Calu3 (cell line): ENCODE measurements at regions not wholly inside any gene's neighbourhood (a gene's known extent, or its start where the extent isn't known, plus 50 kb on each side); places are given as distances from the start of the nearest gene placed in this dataset.

ENCODE experiments used
- BruUV-seq: library from RNA; stranded (reverse); fragments of 400-500 nt; replicated peaks from 2 replicates; lab custom pipeline; 2021; lab: Mats Ljungman, UMichigan
- CTCF ChIA-PET: fragments of 300-600 bp; sonication (Branson Sonifier 250); formaldehyde crosslinking; loops from one replicate; lab custom pipeline; 2022; ENCODE audit warnings: antibody characterized with exemption; lab: Charles Lee
- DNase-seq: peaks from one replicate; pipeline ENCODE4 v3.0.0; 2022
- H3K27ac Mint-ChIP-seq: one replicate; pipeline ENCODE4 v1.8.0; 2022; ENCODE audit warnings: mixed read lengths; ENCODE audit not compliant: unreplicated experiment
- H3K27me3 Mint-ChIP-seq: one replicate; pipeline ENCODE4 v1.8.0; 2022; ENCODE audit warnings: mixed read lengths; ENCODE audit not compliant: unreplicated experiment
- H3K36me3 Mint-ChIP-seq: one replicate; pipeline ENCODE4 v1.8.0; 2022; ENCODE audit warnings: mild to moderate bottlenecking, moderate library complexity, mixed read lengths; ENCODE audit not compliant: insufficient read depth, unreplicated experiment
- H3K4me1 Mint-ChIP-seq: one replicate; pipeline ENCODE4 v1.8.0; 2022; ENCODE audit warnings: mild to moderate bottlenecking, low read depth, mixed read lengths; ENCODE audit not compliant: unreplicated experiment
- H3K4me3 Mint-ChIP-seq: one replicate; pipeline ENCODE4 v1.8.0; 2022; ENCODE audit warnings: mild to moderate bottlenecking, low read depth, moderate library complexity, mixed read lengths; ENCODE audit not compliant: unreplicated experiment
- H3K9me3 Mint-ChIP-seq: one replicate; pipeline ENCODE4 v1.8.0; 2022; ENCODE audit warnings: low read depth, mixed read lengths; ENCODE audit not compliant: unreplicated experiment
- intact Hi-C: fragments of 100-400 bp; cut with micrococcal nuclease; formaldehyde crosslinking; loops from one replicate; pipeline ENCODE4 v1.10.0; 2022; ENCODE audit not compliant: unreplicated experiment
- TF ChIP-seq, protein P1 (sequence below): fragments of 200-600 bp; IDR thresholded peaks from one replicate; pipeline ENCODE4 v1.8.0; 2022; ENCODE audit warnings: antibody characterized with exemption; ENCODE audit not compliant: unreplicated experiment

DNA sequence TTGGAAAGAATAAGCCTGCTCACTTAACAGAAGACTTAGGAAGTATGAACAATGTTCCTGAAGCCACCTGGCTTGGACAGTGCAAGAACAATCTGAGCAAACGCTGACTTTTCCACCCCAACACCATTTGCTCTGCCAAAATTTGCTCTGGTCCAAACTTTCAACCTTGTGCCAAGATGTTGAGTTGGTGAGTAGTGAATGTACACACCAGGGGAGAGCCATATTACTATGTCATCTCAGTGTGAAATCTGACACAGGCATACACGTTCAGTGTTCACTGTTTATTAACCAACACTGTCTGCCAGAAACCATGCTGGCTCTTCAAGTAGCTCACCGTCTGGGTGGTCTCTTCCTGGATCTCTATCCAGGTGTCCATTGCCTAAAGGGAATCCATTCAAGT is 152.9 kb upstream of the LPP start:
- no peak overlapping the region for H3K4me3 Mint-ChIP-seq
- peaks cover 5% of the 10 kb centered on the region for H3K36me3 Mint-ChIP-seq
- peaks cover 51% of the 10 kb centered on the region for H3K4me1 Mint-ChIP-seq
- no peak for DNase-seq
- TF ChIP-seq, protein P1, sequence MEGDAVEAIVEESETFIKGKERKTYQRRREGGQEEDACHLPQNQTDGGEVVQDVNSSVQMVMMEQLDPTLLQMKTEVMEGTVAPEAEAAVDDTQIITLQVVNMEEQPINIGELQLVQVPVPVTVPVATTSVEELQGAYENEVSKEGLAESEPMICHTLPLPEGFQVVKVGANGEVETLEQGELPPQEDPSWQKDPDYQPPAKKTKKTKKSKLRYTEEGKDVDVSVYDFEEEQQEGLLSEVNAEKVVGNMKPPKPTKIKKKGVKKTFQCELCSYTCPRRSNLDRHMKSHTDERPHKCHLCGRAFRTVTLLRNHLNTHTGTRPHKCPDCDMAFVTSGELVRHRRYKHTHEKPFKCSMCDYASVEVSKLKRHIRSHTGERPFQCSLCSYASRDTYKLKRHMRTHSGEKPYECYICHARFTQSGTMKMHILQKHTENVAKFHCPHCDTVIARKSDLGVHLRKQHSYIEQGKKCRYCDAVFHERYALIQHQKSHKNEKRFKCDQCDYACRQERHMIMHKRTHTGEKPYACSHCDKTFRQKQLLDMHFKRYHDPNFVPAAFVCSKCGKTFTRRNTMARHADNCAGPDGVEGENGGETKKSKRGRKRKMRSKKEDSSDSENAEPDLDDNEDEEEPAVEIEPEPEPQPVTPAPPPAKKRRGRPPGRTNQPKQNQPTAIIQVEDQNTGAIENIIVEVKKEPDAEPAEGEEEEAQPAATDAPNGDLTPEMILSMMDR: no peak
- no peaks in the 10 kb centered on the region for H3K27me3 Mint-ChIP-seq
- H3K27ac Mint-ChIP-seq: no peak overlapping the region
- intact Hi-C loops: no loop called here
- CTCF ChIA-PET: no interaction called here
- no peaks in the 10 kb centered on the region for H3K9me3 Mint-ChIP-seq
- BruUV-seq: no TSS peak

DNA sequence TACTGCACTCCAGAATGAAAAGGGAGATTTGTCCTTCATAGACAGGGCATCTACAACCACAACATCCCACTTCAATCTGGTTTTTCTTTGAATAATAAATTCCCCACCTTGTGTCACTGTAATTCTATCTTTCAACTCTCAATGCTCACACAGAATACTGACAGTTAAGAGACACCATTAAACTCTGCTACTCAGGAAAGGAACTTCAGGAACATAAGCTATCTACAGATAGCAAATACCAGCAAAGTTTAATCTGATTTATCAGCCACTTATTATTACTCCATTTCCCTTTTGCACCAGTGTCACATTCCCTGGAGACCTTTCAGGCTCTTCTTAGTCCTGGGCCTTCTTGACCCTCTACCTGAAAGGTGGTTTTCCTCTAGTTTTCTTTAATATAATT is 152.0 kb upstream of the LPP start:
- BruUV-seq: no TSS peak
- no peak overlapping the region for H3K27ac Mint-ChIP-seq
- TF ChIP-seq, protein P1: no peak
- no peak for DNase-seq
- peaks cover 51% of the 10 kb centered on the region for H3K4me1 Mint-ChIP-seq
- peaks cover 5% of the 10 kb centered on the region for H3K36me3 Mint-ChIP-seq
- CTCF ChIA-PET: no interaction called here
- intact Hi-C loops: no loop called here
- no peak overlapping the region for H3K4me3 Mint-ChIP-seq
- no peaks in the 10 kb centered on the region for H3K9me3 Mint-ChIP-seq
- H3K27me3 Mint-ChIP-seq: no peaks in the 10 kb centered on the region

DNA sequence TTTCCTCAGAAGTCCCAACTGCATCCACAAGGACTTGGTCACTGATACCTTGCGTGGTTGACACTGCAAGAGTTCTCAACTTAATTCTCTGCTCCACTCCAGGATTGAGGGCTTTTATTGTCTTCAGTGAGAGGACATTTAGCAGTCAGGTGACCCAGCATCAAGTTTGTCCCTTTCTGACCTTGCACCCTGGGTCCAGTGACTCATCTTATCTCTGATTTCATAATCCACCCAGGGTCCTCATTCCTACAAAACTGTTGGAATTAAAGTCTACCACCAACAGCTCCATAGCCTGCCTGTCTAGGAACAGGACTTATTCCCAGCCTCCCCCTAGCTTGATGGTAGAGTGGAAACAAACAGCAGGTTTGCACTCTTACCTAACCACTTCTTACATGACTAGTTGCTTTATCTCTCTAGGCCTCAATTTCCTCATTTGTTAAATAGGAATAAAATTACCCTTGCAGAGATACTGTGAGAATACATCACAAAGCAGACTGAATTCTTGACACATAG is 151.3 kb upstream of the LPP start:
- TF ChIP-seq, protein P1: no peak
- CTCF ChIA-PET: interaction anchor here (0.6 to 1.5 kb wide), 6 partner anchors 23 to 292 kb away, joined by 3 to 5 read pairs (median 3); no protein-coding TSS in a partner anchor
- H3K4me3 Mint-ChIP-seq: peak overlapping the region; percentile 51
- no peaks in the 10 kb centered on the region for H3K27me3 Mint-ChIP-seq
- BruUV-seq: no TSS peak
- intact Hi-C loops: loop anchor here (1.0 kb wide), 1 partner anchor 254 kb away; no protein-coding TSS in a partner anchor
- peaks cover 5% of the 10 kb centered on the region for H3K36me3 Mint-ChIP-seq
- peak overlapping the region; percentile 78 for H3K27ac Mint-ChIP-seq
- H3K4me1 Mint-ChIP-seq: peaks cover 51% of the 10 kb centered on the region
- DNase-seq: no peak
- no peaks in the 10 kb centered on the region for H3K9me3 Mint-ChIP-seq

DNA sequence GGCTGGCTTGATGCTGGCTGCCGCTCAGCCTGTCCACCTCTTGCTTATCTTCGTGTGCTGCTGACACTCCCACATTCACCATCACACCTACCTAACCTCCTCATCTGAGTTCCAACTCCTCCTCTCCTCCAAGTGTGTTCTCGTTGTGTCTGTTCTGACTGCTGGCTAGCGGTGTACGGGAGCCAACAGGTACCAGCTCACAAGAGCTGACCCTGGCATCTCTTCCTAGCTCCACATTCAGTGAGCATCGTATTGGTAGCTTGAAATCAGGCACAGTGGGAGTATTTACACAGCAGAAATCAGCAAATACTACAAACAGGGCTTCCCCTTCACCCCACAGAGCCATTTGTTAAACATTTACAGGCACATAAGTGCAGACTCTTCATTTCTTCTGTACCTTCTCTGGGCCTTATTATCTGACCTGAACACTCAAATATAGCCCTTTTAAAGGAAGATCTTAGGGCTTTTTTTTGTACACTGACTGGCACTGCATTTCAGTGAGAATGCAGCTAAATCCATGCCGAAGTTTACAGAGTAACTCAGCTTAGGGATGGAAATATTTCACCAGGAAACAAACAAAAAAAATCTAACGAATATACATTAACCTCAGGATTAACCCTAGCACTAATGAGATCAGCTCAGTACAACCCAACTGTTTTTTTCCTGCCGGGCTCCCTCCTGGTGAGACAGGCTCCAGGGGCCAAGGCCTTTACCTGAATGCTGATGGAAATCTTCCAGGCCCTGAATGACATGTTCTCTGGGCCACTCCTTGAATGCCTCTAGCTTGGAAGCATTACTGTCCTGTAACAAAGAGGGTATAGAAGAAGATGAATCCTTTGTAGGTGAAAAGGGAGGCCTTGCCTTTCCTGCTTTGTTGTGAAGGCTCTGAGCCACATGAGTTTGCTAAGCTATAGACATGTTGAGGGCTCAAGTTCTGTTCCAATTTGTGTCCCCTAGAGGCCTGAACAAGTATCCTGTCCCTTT is 150.5 kb upstream of the LPP start:
- CTCF ChIA-PET: interaction anchor here (0.6 to 1.5 kb wide), 8 partner anchors 23 to 493 kb away, joined by 3 to 5 read pairs (median 3); partner anchors contain the start of gene LPP
- no TSS peak for BruUV-seq
- H3K9me3 Mint-ChIP-seq: no peaks in the 10 kb centered on the region
- TF ChIP-seq, protein P1: no peak
- peaks cover 5% of the 10 kb centered on the region for H3K36me3 Mint-ChIP-seq
- intact Hi-C loops: loop anchor here (1.0 kb wide), 1 partner anchor 255 kb away; no protein-coding TSS in a partner anchor
- H3K4me1 Mint-ChIP-seq: peaks cover 51% of the 10 kb centered on the region
- peak overlapping the region; percentile 78 for H3K27ac Mint-ChIP-seq
- DNase-seq: peak; percentile 62
- no peaks in the 10 kb centered on the region for H3K27me3 Mint-ChIP-seq
- H3K4me3 Mint-ChIP-seq: peak overlapping the region; percentile 51
